ENCODE measurements at regions not wholly inside any gene's neighbourhood (a gene's known extent, or its start where the extent isn't known, plus 50 kb on each side); places are given as distances from the start of the nearest gene placed in this dataset.

GRCh38 chr5:124153588-124153987 lies 592.9 kb downstream of the ZNF608 start:
- TF ChIP-seq, protein P1, sequence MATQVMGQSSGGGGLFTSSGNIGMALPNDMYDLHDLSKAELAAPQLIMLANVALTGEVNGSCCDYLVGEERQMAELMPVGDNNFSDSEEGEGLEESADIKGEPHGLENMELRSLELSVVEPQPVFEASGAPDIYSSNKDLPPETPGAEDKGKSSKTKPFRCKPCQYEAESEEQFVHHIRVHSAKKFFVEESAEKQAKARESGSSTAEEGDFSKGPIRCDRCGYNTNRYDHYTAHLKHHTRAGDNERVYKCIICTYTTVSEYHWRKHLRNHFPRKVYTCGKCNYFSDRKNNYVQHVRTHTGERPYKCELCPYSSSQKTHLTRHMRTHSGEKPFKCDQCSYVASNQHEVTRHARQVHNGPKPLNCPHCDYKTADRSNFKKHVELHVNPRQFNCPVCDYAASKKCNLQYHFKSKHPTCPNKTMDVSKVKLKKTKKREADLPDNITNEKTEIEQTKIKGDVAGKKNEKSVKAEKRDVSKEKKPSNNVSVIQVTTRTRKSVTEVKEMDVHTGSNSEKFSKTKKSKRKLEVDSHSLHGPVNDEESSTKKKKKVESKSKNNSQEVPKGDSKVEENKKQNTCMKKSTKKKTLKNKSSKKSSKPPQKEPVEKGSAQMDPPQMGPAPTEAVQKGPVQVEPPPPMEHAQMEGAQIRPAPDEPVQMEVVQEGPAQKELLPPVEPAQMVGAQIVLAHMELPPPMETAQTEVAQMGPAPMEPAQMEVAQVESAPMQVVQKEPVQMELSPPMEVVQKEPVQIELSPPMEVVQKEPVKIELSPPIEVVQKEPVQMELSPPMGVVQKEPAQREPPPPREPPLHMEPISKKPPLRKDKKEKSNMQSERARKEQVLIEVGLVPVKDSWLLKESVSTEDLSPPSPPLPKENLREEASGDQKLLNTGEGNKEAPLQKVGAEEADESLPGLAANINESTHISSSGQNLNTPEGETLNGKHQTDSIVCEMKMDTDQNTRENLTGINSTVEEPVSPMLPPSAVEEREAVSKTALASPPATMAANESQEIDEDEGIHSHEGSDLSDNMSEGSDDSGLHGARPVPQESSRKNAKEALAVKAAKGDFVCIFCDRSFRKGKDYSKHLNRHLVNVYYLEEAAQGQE (IDR thresholded peaks at IDR 0.05; ENCODE audit: insufficient read depth in 1 of 2, low read depth in 2 of 2, low read length in 2 of 2) = no peak
- TF ChIP-seq POLR2AphosphoS5 (IDR thresholded peaks at IDR 0.05; ENCODE audit: low read depth, low read length) (no peak), SIN3A (IDR thresholded peaks at IDR 0.05; ENCODE audit: borderline replicate concordance, insufficient read depth, low read length) (no peak), TAF1 (IDR thresholded peaks at IDR 0.05; ENCODE audit: borderline replicate concordance, insufficient read depth, low read length) (no peak)
